ENCODE measurements at regions not wholly inside any gene's neighbourhood (a gene's known extent, or its start where the extent isn't known, plus 50 kb on each side); places are given as distances from the start of the nearest gene placed in this dataset.

DNA sequence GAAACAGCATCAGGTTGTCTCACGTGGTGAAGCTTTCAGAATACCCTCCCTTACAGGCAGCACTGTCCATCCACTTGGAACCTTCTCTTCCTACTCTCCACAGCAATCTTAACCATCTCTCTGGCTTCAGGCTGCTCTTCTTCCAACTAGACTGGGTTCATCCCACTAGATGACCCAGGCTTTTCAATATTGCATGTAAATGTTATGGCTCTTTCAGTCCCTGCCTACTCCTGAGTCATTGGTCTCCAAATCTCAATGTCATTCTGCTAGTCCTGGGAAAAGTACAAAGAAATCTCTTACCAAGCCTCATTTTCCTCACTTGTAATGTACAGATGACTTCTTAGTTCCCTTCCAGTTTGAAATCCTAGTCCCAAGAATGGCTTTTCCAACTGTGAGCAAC lies 109.7 kb upstream of the CTNNB1 start:
- TF ChIP-seq, protein P1, sequence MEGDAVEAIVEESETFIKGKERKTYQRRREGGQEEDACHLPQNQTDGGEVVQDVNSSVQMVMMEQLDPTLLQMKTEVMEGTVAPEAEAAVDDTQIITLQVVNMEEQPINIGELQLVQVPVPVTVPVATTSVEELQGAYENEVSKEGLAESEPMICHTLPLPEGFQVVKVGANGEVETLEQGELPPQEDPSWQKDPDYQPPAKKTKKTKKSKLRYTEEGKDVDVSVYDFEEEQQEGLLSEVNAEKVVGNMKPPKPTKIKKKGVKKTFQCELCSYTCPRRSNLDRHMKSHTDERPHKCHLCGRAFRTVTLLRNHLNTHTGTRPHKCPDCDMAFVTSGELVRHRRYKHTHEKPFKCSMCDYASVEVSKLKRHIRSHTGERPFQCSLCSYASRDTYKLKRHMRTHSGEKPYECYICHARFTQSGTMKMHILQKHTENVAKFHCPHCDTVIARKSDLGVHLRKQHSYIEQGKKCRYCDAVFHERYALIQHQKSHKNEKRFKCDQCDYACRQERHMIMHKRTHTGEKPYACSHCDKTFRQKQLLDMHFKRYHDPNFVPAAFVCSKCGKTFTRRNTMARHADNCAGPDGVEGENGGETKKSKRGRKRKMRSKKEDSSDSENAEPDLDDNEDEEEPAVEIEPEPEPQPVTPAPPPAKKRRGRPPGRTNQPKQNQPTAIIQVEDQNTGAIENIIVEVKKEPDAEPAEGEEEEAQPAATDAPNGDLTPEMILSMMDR (conservative IDR thresholded peaks at IDR 0.05; ENCODE audit: low read length) = no peak
- TF ChIP-seq EZH2phosphoT487 (IDR thresholded peaks at IDR 0.05; ENCODE audit: borderline replicate concordance, low read depth, low read length) = no peak

Data from OCI-LY7 (cell line).